Fibroblast of mammary gland (primary cell): ENCODE measurements at regions not wholly inside any gene's neighbourhood (a gene's known extent, or its start where the extent isn't known, plus 50 kb on each side); places are given as distances from the start of the nearest gene placed in this dataset.
"Not testable (repeated sequence)": the region's sequence is repeated elsewhere in the genome, so short reads cannot be mapped to it uniquely, and the experiment has no call there.

ENCODE experiments used
- DNase-seq: peaks from one replicate; pipeline ENCODE4 v3.0.0-alpha.2; 2010; ENCODE audit warnings: low read depth
- H3K4me3 ChIP-seq: 2 replicates; pipeline ENCODE4 v1.5.1; 2011; ENCODE audit warnings: low read depth, mild to moderate bottlenecking, low read length, moderate library complexity; ENCODE audit not compliant: control insufficient read depth
- CTCF ChIP-seq: conservative IDR thresholded peaks from 2 replicates; pipeline ENCODE4 v1.5.1; 2011; ENCODE audit warnings: low read depth, low read length, inconsistent platforms; ENCODE audit not compliant: control insufficient read depth, insufficient read depth

GRCh38 chr10:130936851-130937250 is 374.7 kb downstream of the TCERG1L start:
- DNase-seq = no peak
- H3K4me3 ChIP-seq = no peak overlapping the region
- no peak for TF ChIP-seq CTCF

- no peak for DNase-seq
- H3K4me3 ChIP-seq = no peak overlapping the region
- TF ChIP-seq CTCF = no peak
Observed at GRCh38 chr10:130938051-130938450, 373.5 kb downstream of the TCERG1L start.

GRCh38 chr10:130938891-130939290 is 372.6 kb downstream of the TCERG1L start:
- not testable (repeated sequence) for DNase-seq, H3K4me3 ChIP-seq

GRCh38 chr10:130941886-130942285 is 369.6 kb downstream of the TCERG1L start:
- no peak overlapping the region for H3K4me3 ChIP-seq
- no peak for DNase-seq
- no peak for TF ChIP-seq CTCF

GRCh38 chr10:130952086-130952485 is 359.4 kb downstream of the TCERG1L start:
- no peak for DNase-seq
- no peak overlapping the region for H3K4me3 ChIP-seq
- no peak for TF ChIP-seq CTCF

- no peak overlapping the region for H3K4me3 ChIP-seq
- no peak for DNase-seq
- no peak for TF ChIP-seq CTCF
Observed at GRCh38 chr10:130954326-130954905, 357.1 kb downstream of the TCERG1L start.

- DNase-seq = no peak
- no peak for TF ChIP-seq CTCF
- H3K4me3 ChIP-seq = no peak overlapping the region
Observed at GRCh38 chr10:130956251-130956650, 355.3 kb downstream of the TCERG1L start.
